B cell (primary cell): ENCODE measurements at regions not wholly inside any gene's neighbourhood (a gene's known extent, or its start where the extent isn't known, plus 50 kb on each side); places are given as distances from the start of the nearest gene placed in this dataset.

ENCODE experiments used
- CTCF ChIP-seq: fragments of 200-600 bp; IDR thresholded peaks from one replicate; pipeline ENCODE4 v1.8.0; 2022; ENCODE audit warnings: antibody characterized with exemption, mild to moderate bottlenecking
- EZH2 ChIP-seq: IDR thresholded peaks from 2 replicates; pipeline ENCODE4 v1.6.1; 2012; ENCODE audit warnings: borderline replicate concordance, low read depth, mild to moderate bottlenecking, moderate library complexity, low read length; ENCODE audit not compliant: insufficient read depth, poor library complexity, severe bottlenecking

DNA sequence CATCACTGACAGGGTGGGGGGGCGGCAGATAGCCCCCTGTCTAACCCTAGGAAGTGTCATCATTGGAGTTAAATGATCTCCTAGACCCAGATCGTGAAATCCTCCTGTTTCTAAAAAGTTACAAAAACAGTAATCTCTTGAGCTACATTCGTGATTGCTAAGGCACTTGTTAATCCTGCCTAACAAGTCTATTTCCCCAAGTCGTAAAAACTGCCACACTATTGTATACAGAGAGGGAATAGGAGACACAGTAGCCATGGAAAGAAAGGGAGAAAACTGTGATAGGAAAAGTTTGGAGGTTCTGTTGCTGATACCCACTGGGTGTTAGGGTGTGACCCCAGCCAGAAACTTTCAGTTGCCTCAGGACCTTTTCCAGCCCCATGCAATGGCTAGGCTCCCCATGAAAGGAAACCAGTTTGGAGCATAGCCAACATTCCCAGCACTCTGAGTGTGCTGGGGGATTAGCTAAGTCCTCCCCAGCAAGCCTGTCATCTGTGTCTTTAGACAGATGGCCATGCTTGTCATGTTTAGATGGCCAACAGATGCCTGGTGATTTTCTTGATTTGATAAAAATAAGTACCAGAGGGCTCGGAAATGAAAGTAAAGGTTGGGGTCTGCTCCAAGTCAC lies 63.3 kb upstream of the ANXA10 start:
- TF ChIP-seq CTCF (no peak), EZH2 (no peak)
